ENCODE measurements at regions not wholly inside any gene's neighbourhood (a gene's known extent, or its start where the extent isn't known, plus 50 kb on each side); places are given as distances from the start of the nearest gene placed in this dataset.

DNA sequence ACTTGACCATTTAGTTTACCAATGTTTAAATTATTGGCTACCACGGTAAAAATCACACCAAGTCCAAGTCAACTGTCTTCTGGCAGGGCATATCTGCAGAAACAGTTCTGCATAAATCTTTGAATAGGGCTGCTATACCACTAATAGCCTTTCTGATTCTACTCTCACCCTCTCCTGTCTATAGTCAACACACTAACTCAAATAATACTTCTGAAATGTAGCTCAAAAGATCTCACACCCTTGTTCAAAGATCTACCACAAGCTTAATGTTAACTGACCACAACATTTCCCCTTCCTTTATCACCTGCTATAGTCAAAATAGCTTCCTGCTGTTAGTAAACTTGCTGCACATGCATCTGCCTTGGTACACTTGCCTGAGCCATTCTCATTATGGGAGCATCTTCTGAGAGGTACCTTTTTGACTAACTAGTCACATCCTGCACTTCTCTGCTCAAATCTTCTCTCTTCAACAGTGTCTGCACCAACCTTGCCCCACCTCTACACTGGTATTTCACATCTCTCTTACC is 319.4 kb downstream of the CDH10 start:
- Histone ChIP-seq H3K4me3 (no peak overlapping the region), H3K27ac (no peak overlapping the region)

DNA sequence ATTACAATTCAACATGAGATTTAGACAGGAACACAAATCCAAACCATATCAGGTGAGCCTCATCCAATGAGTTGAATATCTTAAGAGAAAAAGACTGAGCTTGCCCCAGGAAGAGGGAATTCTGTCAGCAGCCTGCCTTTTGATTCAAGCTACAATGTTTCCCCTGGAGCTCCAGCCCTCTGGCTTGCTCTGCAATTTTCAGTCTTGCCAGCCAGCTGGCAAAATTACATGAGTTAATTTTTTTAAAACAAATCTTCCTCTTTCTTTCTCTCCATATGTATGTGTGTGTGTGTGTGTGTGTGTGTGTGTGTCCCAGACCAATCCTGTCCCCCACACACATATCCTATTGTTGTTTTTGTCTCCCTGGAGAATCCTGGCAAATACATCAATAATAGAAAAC is 313.2 kb downstream of the CDH10 start:
- no peak overlapping the region for H3K27ac ChIP-seq
- H3K4me3 ChIP-seq = no peak overlapping the region

- Histone ChIP-seq H3K27ac (no peak overlapping the region), H3K4me3 (no peak overlapping the region)
These were observed 297.6 kb downstream of the CDH10 start for GRCh38 chr5:24347158-24347557.

GRCh38 chr5:24351285-24351684 is 293.5 kb downstream of the CDH10 start:
- Histone ChIP-seq H3K27ac (no peak overlapping the region), H3K4me3 (no peak overlapping the region)

- Histone ChIP-seq H3K27ac (no peak overlapping the region), H3K4me3 (no peak overlapping the region)
These were observed 291.8 kb downstream of the CDH10 start for GRCh38 chr5:24353016-24353415.

DNA sequence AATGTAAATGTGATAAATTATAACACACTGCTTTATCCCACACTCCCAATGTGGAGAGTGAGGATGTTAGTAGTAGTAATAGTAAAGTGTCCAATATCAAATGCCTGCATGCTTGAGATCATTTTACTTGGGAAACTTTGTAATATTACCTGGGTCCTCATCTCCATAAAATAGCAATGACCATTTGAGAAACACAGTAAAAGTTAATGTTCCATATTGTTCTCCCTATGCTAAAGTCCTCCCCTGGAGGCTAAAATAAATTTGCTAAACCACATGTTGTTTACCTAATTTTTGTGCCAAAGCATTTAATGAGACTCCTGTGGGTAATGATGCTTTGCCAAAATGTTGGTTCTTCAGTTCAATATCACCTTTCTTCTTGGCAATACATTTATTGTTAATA is 291.2 kb downstream of the CDH10 start:
- no peak overlapping the region for H3K4me3 ChIP-seq
- no peak overlapping the region for H3K27ac ChIP-seq

DNA sequence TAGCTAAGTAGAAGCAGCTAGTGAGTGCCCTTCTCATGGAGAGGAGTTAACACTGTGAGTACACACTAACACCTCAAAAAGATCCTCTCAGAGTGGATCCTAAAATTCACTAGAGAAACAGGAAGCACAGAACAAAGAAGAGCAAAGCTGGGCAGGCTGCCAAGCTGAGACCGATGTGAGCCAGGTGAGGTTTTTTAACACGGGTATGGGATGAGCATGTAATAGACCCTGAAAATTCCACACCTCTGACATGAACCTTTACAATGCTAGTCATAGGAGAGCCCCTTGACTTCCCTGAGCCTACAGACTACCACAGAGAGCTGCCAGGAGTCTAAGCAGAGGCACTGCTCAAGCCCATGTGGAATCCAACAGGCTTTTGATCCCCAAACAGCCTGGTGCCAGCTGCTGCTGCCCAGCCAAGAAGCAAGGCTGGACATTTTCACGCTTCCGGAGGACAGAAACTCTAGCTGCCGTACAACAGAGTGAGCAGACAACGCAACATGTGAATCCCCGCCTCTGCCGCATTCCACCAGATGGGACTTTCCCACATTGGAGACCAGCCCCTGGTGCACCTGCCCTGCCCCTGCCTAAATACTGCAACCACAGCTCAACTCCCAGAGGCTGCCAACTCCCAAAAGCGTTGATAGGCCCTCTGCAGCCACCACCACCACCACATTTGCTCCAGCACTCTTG is 280.8 kb downstream of the CDH10 start:
- no peak overlapping the region for H3K27ac ChIP-seq

GRCh38 chr5:24364711-24365110 is 280.1 kb downstream of the CDH10 start:
- Histone ChIP-seq H3K27ac (no peak overlapping the region), H3K4me3 (no peak overlapping the region)

More for the DNA sequence above, 280.8 kb downstream of the CDH10 start:
- H3K4me3 ChIP-seq = no peak overlapping the region

GRCh38 chr5:24365406-24365805 is 279.4 kb downstream of the CDH10 start:
- H3K27ac ChIP-seq = no peak overlapping the region
- H3K4me3 ChIP-seq = no peak overlapping the region

- Histone ChIP-seq H3K27ac (no peak overlapping the region), H3K4me3 (no peak overlapping the region)
These were observed 277.6 kb downstream of the CDH10 start for GRCh38 chr5:24367216-24367615.

DNA sequence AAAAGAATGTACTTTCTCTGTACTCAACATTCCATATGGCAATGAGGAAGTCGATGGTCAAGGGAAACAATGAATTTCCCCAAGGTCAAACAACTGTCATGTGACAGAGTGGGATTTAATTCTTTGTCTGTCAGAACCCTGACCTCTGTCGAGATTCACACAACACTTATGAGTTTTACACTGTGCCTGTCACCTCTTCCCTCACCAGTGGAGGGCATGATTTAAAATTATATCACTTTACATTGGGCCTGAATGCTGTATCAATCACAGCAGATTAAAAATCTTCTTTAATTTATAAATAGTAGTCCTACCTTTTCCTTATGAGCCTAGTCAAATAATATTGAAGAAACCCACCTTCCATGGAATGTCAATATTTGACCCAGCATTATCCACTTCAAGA is 276.7 kb downstream of the CDH10 start:
- H3K27ac ChIP-seq = no peak overlapping the region
- H3K4me3 ChIP-seq = no peak overlapping the region

DNA sequence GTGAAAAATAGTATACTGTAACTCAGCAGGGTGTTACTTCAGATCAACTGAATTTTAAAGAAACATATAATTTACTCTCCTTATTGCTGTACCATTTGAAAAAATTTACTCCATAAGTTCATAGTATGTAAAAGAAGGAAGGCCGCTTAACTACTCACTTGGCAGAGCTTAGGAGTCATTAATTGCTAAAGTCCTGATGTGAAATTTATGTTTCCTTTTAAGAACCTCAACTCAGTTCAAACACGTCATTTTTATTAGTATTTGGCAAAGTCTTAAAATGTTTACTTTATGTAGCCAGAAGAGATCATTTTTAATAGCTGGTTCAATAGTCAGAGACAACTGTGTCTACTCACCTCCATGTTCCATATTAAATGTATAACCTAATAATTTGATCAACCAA is 268.6 kb downstream of the CDH10 start:
- no peak overlapping the region for H3K27ac ChIP-seq
- no peak overlapping the region for H3K4me3 ChIP-seq

DNA sequence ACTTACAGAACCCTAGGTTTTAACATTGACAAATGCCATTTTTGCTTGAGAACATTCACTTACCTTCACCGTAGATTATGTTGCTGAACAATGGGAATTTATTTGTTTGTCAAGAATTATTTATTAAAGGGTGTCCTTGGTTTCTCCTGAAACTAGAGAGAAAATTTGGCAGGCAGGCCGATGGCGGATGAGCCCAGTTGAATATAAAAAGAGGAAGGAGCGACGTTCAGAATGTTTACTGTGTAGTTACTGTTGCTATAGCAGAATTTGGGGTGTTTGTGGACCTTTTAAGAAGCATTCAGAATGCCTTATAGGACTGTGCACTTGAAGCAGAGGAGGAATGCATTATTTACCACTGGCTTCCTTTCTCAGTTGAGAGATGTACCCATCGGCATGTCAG is 268.2 kb downstream of the CDH10 start:
- Histone ChIP-seq H3K4me3 (no peak overlapping the region), H3K27ac (no peak overlapping the region)

DNA sequence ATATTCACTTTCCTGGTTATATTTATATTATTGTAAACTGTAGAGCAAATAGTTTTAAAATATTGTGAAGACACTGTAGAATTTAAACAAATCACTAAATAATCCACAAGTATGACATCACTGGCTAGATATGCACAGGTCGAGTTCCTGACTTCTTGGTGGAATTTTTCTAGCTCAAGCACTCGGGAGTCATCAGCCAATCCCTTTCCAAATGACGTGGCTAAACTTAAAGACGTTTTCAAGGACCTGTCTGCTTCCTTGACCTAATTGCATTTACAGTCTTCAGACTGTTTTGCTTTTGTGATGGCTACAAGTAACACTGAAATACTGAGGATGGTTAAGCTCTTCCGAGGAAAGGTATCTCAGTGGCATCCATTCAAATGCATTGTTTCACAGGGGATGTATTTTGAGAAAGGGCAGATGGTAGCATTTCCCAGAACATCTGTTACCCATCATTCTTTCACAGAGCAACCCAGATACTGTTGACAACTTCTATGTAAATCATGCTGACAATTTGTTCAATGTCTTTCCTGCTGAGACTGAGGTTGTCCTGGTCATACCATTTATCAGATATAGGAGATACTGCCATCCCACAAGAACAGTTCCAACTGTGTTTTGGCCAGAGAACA is 262.8 kb downstream of the CDH10 start:
- Histone ChIP-seq H3K4me3 (no peak overlapping the region), H3K27ac (no peak overlapping the region)

DNA sequence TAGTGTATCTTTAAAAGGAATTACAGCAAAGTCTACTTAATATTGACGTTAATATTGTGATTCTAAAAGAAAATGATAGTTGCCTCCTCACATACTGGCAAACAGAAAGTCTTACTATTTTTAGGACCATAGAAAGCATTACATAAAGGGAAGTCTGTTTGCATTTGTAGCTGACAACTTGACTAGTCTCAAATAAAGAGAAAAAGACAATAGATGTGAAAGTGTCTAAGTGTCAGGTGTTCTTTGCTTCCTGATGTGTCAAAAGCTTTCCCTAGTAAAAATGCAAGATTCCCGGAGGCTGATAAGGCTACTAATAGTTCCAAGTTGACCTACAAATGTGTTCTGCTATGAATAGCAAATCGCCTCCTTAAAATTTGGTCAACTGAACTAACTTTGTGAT is 259.7 kb downstream of the CDH10 start:
- H3K4me3 ChIP-seq = no peak overlapping the region
- H3K27ac ChIP-seq = no peak overlapping the region

DNA sequence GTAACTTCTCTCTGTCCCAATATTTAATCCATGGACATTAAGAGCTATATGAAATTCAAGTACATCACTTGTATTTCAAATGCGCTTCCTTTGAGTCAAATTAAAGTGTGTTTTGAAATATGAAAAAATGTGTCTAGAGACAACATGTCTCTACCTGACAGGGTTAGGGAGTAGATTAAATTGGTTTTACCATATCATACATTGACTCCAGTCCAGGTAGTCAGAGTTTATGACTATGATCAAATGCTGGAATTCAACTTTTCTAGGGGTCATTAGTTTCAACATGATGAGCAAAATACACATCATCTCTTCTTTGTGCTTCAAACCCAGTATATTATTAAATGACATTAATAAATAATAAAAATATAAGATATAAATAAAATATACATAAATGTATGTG is 259.2 kb downstream of the CDH10 start:
- no peak overlapping the region for H3K4me3 ChIP-seq
- H3K27ac ChIP-seq = no peak overlapping the region

GRCh38 chr5:24388448-24388847 is 256.3 kb downstream of the CDH10 start:
- H3K27ac ChIP-seq = no peak overlapping the region
- H3K4me3 ChIP-seq = no peak overlapping the region

- Histone ChIP-seq H3K4me3 (no peak overlapping the region), H3K27ac (no peak overlapping the region)
These were observed 254.8 kb downstream of the CDH10 start for GRCh38 chr5:24389968-24390367.

DNA sequence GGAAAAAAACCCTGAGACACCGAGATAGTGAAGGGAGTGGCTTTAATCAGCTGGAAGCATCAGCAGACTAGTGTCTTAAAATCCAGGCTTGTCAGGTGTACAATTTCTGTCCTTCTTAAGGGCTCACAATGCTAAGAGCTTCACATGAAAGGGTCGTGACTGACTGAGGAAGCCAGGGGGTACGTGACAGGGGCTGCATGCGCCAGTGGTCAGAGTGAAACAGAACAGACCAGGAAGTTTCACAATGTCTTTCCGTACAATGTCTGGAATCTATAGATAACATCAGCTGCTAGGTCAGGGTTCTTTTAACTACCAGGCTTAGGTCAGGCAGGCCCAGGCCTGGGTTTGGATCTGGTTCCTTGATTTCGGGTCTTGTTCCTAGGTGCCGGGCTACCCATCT is 253.0 kb downstream of the CDH10 start:
- Histone ChIP-seq H3K27ac (no peak overlapping the region), H3K4me3 (no peak overlapping the region)

- Histone ChIP-seq H3K27ac (no peak overlapping the region), H3K4me3 (no peak overlapping the region)
These were observed 247.2 kb downstream of the CDH10 start for GRCh38 chr5:24397601-24398000.

- Histone ChIP-seq H3K27ac (no peak overlapping the region), H3K4me3 (no peak overlapping the region)
These were observed 243.0 kb downstream of the CDH10 start for GRCh38 chr5:24401773-24402172.

DNA sequence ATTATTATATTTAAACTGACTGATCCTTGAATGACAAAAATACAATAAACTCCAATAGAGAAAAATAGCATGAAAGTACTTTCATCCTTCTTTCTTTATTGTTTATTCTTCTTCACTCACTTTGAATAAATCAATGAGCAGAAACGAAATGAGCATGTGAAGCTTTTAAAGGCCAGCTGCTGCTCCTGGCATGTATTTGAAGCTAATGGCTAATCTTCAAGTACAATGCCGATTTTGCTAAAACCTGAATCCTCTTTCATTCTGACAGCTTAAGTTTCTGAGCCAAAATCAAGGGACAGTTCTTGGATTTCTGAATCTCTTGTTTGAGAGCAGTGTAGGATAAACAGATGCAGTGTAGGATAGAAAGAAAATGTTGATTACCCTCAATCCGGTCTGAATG is 237.3 kb downstream of the CDH10 start:
- H3K27ac ChIP-seq = no peak overlapping the region
- H3K4me3 ChIP-seq = no peak overlapping the region

Data from skin epidermis (tissue), 12 donors.